Fibroblast of lung (primary cell): ENCODE measurements at regions not wholly inside any gene's neighbourhood (a gene's known extent, or its start where the extent isn't known, plus 50 kb on each side); places are given as distances from the start of the nearest gene placed in this dataset.

Source experiments
- DNase-seq, 2 donors: peaks; one replicate each; pipeline versions ENCODE4 v3.0.0 to v3.0.0-alpha.2; 2010; ENCODE audit warnings: low read depth in 2 of 2
- H2AFZ ChIP-seq: 2 replicates; pipeline ENCODE4 v1.5.1; 2012; ENCODE audit warnings: low read length, control low read depth, inconsistent platforms
- H3K27ac ChIP-seq: 2 replicates; pipeline ENCODE4 v1.5.1; 2011; ENCODE audit warnings: low read length, control low read depth; ENCODE audit not compliant: insufficient read depth
- H3K27me3 ChIP-seq: 2 replicates; pipeline ENCODE4 v1.5.1; 2011; ENCODE audit warnings: mild to moderate bottlenecking, low read length; ENCODE audit not compliant: control insufficient read depth, insufficient read depth
- H3K36me3 ChIP-seq: 2 replicates; pipeline ENCODE4 v1.5.1; 2011; ENCODE audit warnings: low read length; ENCODE audit not compliant: control insufficient read depth, insufficient read depth
- H3K4me1 ChIP-seq: 2 replicates; pipeline ENCODE4 v1.5.1; 2011; ENCODE audit warnings: low read length; ENCODE audit not compliant: control insufficient read depth, insufficient read depth; ENCODE audit errors: extremely low read depth
- H3K4me2 ChIP-seq: 2 replicates; pipeline ENCODE4 v1.5.1; 2011; ENCODE audit warnings: low read length, control low read depth; ENCODE audit not compliant: insufficient read depth; ENCODE audit errors: extremely low read depth
- H3K4me3 ChIP-seq, 4 experiments: fragments of 200-600 bp in 1 of 4; sonication (generic) in 1 of 4; replicated peaks in 1 of 4; 2 replicates each; pipeline ENCODE4 v1.5.1; 2011 to 2016; ENCODE audit warnings: low read length in 4 of 4, low read depth in 3 of 4, mild to moderate bottlenecking in 3 of 4, control low read depth in 2 of 4, inconsistent platforms in 1 of 4, mixed read lengths in 1 of 4; ENCODE audit not compliant: insufficient read depth in 1 of 4; ENCODE audit errors: control extremely low read depth in 1 of 4
- H3K79me2 ChIP-seq: 2 replicates; pipeline ENCODE4 v1.5.1; 2012; ENCODE audit warnings: mild to moderate bottlenecking, low read length, inconsistent platforms; ENCODE audit not compliant: control insufficient read depth, insufficient read depth
- H3K9ac ChIP-seq: 2 replicates; pipeline ENCODE4 v1.5.1; 2011; ENCODE audit warnings: mild to moderate bottlenecking, low read length, control low read depth; ENCODE audit not compliant: insufficient read depth
- H3K9me3 ChIP-seq: 2 replicates; pipeline ENCODE4 v1.5.1; 2012; ENCODE audit warnings: low read depth, low read length; ENCODE audit not compliant: control insufficient read depth, insufficient read depth
- H4K20me1 ChIP-seq: 2 replicates; pipeline ENCODE4 v1.5.1; 2011; ENCODE audit warnings: low read length; ENCODE audit not compliant: control insufficient read depth, insufficient read depth; ENCODE audit errors: extremely low read depth
- EZH2 ChIP-seq: IDR thresholded peaks from 2 replicates; pipeline ENCODE4 v1.5.1; 2012; ENCODE audit warnings: low read length, control low read depth, mild to moderate bottlenecking; ENCODE audit errors: missing control alignments
- TF ChIP-seq, protein P1 (sequence below), 2 donors: IDR thresholded peaks in 1 of 2; conservative IDR thresholded peaks in 1 of 2; 1 replicate in 1 of 2; 2 replicates in 1 of 2; pipeline ENCODE4 v1.5.1; 2011 to 2012; ENCODE audit warnings: low read length in 2 of 2, control low read depth in 1 of 2, inconsistent platforms in 1 of 2, low read depth in 1 of 2, mild to moderate bottlenecking in 1 of 2

DNA sequence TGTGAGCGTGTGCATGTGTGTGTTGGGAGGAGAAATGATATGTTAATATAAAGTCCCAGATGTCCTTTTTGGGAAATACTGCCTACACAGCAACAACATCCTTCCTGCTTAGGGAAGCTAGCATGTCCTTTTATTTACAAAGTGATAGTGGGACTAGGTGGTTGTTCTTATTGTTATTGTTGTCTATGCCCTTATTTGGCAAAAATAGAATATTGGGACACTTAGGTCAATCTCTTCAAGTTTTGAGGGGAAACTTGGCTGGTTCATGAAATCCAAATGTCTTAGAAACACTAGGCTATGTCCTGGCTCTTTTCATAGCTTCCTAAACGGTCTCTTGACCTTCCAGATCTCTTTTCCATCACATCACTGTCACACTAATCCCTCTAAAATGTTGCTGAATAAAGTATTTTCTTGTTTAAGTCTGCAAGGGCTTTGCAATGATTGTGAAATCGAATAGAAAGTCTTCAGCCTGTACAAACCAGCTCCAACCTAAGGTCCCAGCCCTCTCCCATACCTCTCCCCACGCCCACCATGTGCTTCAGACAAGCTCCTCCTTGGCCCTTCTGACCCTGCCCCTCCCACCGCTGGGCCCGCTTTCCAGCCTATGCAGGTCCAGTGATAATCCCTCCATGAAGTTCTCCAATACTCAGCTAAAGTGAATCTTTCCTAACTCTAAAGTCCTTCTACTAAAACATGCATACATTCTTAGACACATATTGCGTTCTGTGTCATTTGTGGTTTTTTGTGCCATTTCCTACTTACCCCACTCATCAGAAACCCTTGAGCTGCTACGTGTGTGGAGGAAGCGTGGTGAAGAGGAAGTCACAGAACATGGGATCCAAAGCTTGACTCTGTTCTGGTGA is 205.1 kb downstream of the LY86 start:
- no peaks in the 10 kb centered on the region for H3K27me3 ChIP-seq
- TF ChIP-seq, protein P1, sequence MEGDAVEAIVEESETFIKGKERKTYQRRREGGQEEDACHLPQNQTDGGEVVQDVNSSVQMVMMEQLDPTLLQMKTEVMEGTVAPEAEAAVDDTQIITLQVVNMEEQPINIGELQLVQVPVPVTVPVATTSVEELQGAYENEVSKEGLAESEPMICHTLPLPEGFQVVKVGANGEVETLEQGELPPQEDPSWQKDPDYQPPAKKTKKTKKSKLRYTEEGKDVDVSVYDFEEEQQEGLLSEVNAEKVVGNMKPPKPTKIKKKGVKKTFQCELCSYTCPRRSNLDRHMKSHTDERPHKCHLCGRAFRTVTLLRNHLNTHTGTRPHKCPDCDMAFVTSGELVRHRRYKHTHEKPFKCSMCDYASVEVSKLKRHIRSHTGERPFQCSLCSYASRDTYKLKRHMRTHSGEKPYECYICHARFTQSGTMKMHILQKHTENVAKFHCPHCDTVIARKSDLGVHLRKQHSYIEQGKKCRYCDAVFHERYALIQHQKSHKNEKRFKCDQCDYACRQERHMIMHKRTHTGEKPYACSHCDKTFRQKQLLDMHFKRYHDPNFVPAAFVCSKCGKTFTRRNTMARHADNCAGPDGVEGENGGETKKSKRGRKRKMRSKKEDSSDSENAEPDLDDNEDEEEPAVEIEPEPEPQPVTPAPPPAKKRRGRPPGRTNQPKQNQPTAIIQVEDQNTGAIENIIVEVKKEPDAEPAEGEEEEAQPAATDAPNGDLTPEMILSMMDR (conservative IDR thresholded peaks at IDR 0.05 in 1 of 2, IDR thresholded peaks at IDR 0.05 in 1 of 2; ENCODE audit: low read depth in 1 of 2, low read length in 2 of 2) = no peak
- TF ChIP-seq EZH2 = no peak
- no peaks in the 10 kb centered on the region for H4K20me1 ChIP-seq
- no peaks in the 10 kb centered on the region for H3K4me1 ChIP-seq
- no peak overlapping the region for H3K27ac ChIP-seq
- H2AFZ ChIP-seq = no peak overlapping the region
- H3K4me3 ChIP-seq = no peak overlapping the region
- H3K4me2 ChIP-seq = no peak overlapping the region
- H3K9ac ChIP-seq = no peak overlapping the region
- H3K9me3 ChIP-seq = no peaks in the 10 kb centered on the region
- H3K79me2 ChIP-seq = no peaks in the 10 kb centered on the region
- DNase-seq = no peak
- H3K36me3 ChIP-seq = no peaks in the 10 kb centered on the region

DNA sequence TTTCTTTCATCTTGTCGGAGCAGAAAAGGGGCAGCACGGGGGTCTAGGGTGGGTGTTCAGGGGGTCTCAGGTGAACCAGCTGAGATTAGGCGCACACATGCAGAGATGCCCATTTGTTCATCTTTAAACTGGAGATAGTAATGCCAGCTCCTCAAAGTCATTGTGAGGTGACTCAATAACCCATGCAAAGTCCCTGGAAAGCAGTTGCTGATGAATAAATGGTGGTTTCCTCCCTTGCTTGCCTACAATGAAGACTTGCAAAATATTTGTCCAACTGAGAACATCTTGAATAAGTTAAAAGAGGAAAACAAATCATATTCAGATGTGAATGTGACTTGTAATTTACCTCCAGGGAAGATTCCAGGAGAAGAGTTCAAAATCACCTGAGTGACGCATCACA is 206.9 kb downstream of the LY86 start:
- Histone ChIP-seq H3K27me3 (no peaks in the 10 kb centered on the region), H4K20me1 (no peaks in the 10 kb centered on the region), H3K79me2 (no peaks in the 10 kb centered on the region), H3K27ac (no peak overlapping the region), H3K4me2 (no peak overlapping the region), H3K9ac (no peak overlapping the region), H2AFZ (no peak overlapping the region), H3K9me3 (no peaks in the 10 kb centered on the region), H3K4me1 (no peaks in the 10 kb centered on the region), H3K36me3 (no peaks in the 10 kb centered on the region), H3K4me3 (no peak overlapping the region)
- TF ChIP-seq, protein P1 (conservative IDR thresholded peaks at IDR 0.05 in 1 of 2, IDR thresholded peaks at IDR 0.05 in 1 of 2; ENCODE audit: low read depth in 1 of 2, low read length in 2 of 2) = no peak
- no peak for TF ChIP-seq EZH2
- DNase-seq = no peak

DNA sequence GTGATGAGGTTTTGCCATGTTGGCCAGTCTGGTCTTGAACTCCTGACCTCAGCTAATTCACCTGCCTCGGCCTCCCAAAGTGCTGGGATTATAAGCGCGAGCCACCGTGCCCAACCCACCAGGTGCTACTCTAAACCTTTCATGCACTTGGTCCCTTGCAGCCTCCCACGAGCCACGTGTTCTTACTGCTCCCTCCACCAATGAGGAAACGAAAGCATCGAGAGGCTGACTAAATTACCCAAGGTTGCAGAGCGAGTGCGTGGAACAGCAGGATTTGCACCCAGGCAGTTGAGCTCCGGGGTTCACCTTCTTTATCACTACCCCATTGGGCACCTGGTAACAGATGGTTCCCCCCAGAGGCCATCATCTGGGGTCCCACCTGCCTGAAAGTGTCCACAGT is 208.3 kb downstream of the LY86 start:
- Histone ChIP-seq H3K27ac (no peak overlapping the region), H3K4me2 (no peak overlapping the region), H3K9me3 (no peaks in the 10 kb centered on the region), H3K79me2 (no peaks in the 10 kb centered on the region), H3K36me3 (no peaks in the 10 kb centered on the region), H3K9ac (no peak overlapping the region), H2AFZ (no peak overlapping the region), H4K20me1 (no peaks in the 10 kb centered on the region), H3K4me3 (no peak overlapping the region), H3K4me1 (no peaks in the 10 kb centered on the region), H3K27me3 (no peaks in the 10 kb centered on the region)
- DNase-seq = no peak
- TF ChIP-seq EZH2 = no peak
- TF ChIP-seq, protein P1 (conservative IDR thresholded peaks at IDR 0.05 in 1 of 2, IDR thresholded peaks at IDR 0.05 in 1 of 2; ENCODE audit: low read depth in 1 of 2, low read length in 2 of 2) = no peak
